Fibroblast of skin of abdomen (primary cell): ENCODE measurements at regions not wholly inside any gene's neighbourhood (a gene's known extent, or its start where the extent isn't known, plus 50 kb on each side); places are given as distances from the start of the nearest gene placed in this dataset.
"Not testable (repeated sequence)": the region's sequence is repeated elsewhere in the genome, so short reads cannot be mapped to it uniquely, and the experiment has no call there.

Source experiments
- DNase-seq: peaks from one replicate; pipeline ENCODE4 v3.0.0-alpha.2; 2013

- no peak for DNase-seq
These were observed 138.3 kb downstream of the CCDC71L start for GRCh38 chr7:106522696-106523095.

DNA sequence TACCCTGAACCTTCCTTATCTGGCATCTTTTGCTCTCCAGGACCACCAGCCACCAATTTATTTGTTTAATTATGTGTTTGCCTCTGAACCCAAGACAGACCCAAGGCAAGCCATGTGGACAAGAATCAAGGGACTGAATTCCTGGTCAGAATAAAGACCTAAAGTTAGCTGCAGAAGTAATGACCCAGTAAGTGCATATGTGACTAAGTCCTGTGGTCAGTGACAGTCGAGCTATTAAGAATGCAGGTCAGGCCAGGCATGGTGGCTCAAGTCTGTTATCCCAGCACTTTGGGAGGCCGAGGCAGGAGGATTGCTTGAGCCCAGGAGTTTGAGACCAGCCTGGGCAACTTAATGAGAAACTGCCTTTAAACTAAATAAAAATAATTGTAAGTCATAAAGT is 139.4 kb downstream of the CCDC71L start:
- no peak for DNase-seq

DNA sequence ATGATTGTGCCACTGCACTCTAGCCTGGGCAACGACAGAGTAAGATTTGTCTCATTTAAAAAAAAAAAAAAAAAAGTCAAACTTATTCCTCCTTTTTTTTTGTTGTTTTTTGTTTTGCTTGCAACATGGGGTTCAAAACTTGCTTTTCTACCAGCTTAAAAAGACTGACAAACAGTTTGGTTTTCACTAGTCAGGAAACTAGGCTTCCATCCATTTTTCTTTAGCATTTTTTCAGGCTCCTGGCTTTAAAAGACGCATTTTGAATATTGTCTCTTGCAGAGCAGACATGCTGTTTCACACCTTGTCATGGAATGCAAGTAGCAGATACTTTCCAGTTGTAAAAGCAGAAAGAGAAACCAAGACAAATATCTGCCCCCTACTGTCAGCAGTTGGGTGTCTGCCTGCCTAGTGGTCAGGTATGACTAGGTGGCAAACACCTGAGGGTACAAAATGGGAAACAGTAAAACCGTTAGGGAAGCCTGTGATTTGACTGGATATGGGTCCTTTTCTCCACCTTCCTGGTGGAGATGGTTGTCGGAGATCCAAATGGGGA is 139.9 kb downstream of the CCDC71L start:
- no peak for DNase-seq

DNA sequence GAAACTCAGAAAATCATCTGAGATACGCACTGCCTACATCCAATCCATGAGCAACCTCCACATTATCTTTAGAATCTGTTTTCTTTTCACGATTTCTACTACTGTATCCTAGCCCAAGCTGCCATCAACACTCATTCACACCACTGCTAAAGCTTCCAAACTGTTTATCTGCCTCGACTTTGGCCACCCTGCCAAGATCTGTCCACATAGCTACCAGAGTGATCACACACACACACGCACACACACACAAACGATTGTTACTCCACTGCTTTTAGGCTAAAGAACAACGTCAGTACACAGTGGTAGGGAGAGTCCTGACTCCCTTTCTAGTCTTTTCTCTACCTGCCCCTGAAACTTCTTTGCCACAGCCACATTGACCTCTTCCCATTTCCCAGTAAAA is 142.0 kb downstream of the CCDC71L start:
- DNase-seq: no peak

- no peak for DNase-seq
These were observed 142.7 kb downstream of the CCDC71L start for GRCh38 chr7:106518239-106518638.

- no peak for DNase-seq
These were observed 143.4 kb downstream of the CCDC71L start for GRCh38 chr7:106517508-106517907.

DNA sequence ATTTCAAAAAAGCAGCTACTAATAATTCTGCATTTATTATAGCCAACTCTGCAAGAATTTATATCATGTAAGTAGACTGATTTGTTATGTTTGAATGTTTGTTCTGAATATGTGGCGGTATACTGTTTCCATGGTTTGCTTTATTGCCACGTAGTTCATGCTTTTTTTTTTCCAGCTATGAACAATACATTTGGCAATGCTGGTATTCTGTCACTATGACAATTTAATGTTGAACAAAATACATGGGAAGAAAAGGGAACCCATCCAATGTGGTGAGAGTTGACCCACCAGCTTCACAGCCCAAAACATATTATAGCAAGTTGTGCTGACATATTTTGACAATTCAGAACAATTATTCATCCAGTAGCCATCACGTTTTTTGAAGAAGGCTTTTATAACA is 145.6 kb downstream of the CCDC71L start:
- no peak for DNase-seq

DNA sequence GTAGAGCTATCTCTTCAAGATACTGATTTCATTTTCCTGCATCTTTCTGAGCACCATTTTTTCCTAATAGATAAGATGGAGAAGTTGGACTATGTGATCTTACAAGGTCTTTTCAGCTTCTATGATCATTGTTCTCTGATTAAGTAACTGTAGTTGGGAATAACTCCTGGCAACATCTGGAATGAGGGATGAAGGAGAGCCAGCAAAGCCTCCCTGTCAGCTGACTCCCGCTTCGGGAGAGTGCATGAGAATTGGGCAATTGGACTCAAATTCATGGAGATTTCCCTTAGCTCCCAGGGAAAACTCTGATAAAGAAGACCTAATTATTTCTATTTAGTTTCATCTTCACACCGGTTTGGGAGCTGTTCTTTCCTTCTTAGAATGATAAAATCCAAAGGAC is 146.1 kb downstream of the CCDC71L start:
- DNase-seq: no peak

DNA sequence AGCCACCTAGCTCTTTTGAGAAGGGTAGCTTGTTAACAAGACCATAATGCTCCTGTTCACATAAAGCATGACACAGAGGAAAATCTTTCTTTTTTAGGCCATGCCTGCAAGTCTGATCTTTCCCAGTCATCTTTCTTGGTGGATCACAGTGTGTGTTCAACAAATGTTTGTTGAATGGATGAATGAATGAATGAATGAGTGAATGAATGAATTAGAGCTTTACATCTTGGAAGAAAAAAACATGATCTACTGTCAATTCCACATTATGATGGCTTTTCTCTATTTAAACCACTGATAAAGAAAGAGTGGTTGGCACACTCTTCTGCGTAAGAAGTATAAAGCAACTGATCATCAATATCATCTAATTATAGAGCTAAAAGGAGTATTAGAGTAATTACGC is 148.7 kb downstream of the CCDC71L start:
- no peak for DNase-seq

DNA sequence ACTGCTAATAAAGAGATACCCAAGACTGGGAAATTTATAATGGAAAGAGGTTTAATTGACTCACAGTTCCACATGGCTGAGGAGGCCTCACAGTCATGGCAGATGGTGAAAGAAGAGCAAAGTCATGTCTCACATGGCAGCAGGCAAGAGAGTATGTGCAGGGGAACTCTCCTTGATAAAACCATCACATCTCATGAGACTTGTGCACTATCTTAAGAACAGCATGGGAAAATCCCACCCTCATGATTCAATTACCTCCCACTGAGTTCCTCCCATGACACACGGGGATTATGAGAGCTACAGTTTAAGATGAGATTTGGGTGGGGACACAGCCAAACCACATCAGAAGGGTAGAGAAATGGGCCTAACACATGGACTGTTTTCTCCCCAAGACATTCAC is 156.3 kb downstream of the CCDC71L start:
- peak; percentile 25 for DNase-seq

DNA sequence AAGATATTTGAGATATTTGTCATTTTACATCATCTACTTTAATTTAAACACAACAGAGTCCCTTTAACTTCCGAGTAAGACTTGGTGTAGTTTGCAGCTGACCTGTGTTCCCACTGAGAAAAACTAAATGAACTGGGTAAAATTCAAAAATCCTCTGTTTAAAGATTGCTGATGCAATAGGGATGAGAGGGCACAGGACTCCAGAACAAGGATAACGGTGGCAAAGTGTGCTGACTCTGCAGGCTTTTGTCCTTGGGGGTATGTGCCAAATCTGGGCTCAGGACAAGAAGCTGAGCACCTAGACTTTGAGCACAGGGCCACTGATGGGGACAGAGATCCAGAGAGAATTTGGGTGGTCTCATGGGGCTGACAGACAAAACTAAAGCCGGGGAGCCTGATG is 156.8 kb downstream of the CCDC71L start:
- DNase-seq: no peak

GRCh38 chr7:106503626-106504025 is 157.3 kb downstream of the CCDC71L start:
- no peak for DNase-seq

DNA sequence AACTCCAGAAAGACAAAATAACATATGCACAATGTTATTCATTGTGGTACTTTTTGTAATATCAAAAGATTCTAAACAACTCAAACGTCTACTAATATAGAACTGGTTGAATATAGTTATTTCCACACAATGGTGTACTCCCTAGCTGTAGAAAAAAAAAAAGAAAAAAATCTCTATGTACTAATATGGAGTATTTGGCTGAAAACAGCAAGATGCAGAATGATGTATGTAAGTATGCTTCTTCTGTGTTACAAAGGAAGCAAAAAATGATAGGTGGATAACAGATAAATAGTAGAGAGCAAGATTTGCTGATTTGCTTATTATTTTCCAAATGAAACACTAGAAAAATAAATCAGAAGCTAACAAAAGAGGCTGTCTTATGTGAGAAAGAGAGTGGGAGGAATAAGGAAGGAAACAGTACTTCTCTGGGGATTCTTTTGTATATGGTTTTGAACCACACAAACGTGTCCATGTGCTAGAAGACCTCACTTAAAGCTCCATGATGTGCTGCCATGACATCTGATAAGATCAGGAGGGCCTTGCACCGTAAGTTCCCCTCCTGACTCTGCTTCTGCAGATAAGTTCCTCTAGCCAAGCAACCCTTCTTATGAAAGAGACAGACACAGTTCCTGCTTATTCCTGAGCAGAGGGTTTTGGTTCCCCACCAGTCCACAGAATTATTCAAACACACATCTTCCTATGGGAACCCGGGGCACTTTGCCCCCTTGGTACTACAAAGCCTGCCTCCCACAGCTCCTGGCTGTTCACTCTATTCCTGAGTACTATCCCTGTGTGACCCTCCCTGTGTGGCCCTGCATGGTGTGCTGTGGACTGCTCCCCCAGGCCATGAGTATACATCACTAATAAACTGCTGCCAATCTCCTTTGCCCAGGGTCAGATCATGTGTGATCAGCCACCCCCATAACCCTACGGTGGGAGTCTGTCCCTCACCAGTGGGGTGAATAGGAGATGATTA is 159.1 kb downstream of the CCDC71L start:
- DNase-seq: no peak

DNA sequence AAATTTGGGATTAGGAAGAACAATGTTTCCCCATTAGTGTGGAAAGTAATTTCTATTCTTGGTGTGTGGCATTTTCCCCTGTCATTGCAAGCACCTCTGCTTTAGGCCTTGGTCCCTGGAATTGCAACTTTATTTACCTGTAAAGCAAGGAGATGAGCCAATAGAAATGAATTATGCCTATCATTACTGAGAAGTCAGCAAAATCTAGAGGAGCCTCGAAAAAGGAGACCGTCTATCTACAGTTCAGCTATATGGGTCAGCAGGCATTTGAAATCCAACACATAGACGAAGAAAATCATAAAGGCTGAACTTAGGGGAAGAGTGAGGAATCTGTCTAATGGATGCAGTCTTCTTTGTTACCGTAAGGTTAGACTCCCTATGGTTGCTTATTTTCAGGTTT is 161.1 kb downstream of the CCDC71L start:
- DNase-seq: no peak

GRCh38 chr7:106498005-106498404 is 163.0 kb downstream of the CCDC71L start:
- not testable (repeated sequence) for DNase-seq

- no peak for DNase-seq
These were observed 167.8 kb downstream of the CCDC71L start for GRCh38 chr7:106493041-106493731.

GRCh38 chr7:106488465-106488864 is 172.5 kb downstream of the CCDC71L start:
- DNase-seq: no peak

GRCh38 chr7:106487892-106488291 is 173.1 kb downstream of the CCDC71L start:
- DNase-seq: no peak

GRCh38 chr7:106486331-106486730 is 174.6 kb downstream of the CCDC71L start:
- peak; percentile 90 for DNase-seq

GRCh38 chr7:106485919-106486318 is 175.0 kb downstream of the CCDC71L start:
- no peak for DNase-seq

- DNase-seq: peak; percentile 88
These were observed 175.9 kb downstream of the CCDC71L start for GRCh38 chr7:106485031-106485551.

DNA sequence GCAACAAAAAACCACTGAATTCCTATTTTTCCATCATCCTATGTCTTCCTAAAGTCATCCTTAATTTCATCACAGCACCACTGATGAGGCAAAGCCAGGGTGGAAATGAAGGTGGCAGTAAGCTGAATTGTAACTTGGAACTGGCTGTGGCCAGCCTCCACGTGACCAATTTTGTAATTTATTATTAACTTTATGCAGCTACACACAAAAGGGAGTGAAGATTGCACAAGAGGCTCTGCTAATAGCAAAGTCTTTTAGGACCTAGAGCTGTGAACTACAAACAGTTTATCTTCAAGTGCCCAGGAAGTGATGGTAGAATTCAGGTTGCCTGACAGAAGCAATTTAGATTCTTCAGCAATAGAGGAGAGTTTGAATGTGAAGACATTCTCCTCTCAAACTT is 176.4 kb downstream of the CCDC71L start:
- DNase-seq: peak; percentile 47

DNA sequence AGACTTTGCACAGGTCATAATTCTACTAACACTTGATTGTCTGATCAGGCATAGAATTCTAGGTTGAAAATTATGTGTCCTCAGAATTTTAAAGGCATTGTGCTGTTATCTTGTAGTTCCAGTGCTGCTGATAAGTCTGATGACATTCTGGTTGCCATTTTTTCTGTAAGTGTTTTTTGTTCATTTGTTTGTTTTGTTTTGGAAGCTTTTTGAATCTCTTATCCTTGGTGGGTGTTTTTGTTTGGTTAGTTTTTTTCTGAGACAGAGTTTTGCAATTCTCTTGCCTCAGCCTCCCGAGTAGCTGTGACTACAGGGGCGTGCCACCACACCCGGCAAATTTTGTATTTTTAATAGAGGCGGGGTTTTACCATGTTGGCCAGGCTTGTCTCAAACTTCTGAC is 178.9 kb downstream of the CCDC71L start:
- no peak for DNase-seq
